ENCODE measurements at regions not wholly inside any gene's neighbourhood (a gene's known extent, or its start where the extent isn't known, plus 50 kb on each side); places are given as distances from the start of the nearest gene placed in this dataset.
A peak's percentile ranks its signal among the peaks of the same experiment; 100 is the strongest.
"Not testable (repeated sequence)": the region's sequence is repeated elsewhere in the genome, so short reads cannot be mapped to it uniquely, and the experiment has no call there.

- peaks cover 11% of the 10 kb centered on the region for H3K4me1 ChIP-seq (ENCODE audit: insufficient read depth, low read length)
- H3K9me3 ChIP-seq (ENCODE audit: insufficient read depth, low read depth, low read length), result no peaks in the 10 kb centered on the region
- 93% methylated on average over 2 of the region's 2 CpGs for WGBS
- H3K27me3 ChIP-seq (ENCODE audit: insufficient read depth, low read length), result no peaks in the 10 kb centered on the region
- no peaks in the 10 kb centered on the region for H3K36me3 ChIP-seq (ENCODE audit: insufficient read depth, low read length)
- H3K9ac ChIP-seq (ENCODE audit: low read depth, low read length), result no peak overlapping the region
- no peak overlapping the region for H3K27ac ChIP-seq (ENCODE audit: low read depth, low read length)
- no peak overlapping the region for H3K4me3 ChIP-seq (ENCODE audit: low read length)
Observed at GRCh38 chr2:150681120-150681804, 193.8 kb upstream of the RND3 start.

- Histone ChIP-seq H3K9me3 (ENCODE audit: insufficient read depth, low read depth, low read length) (no peaks in the 10 kb centered on the region), H3K27ac (ENCODE audit: low read depth, low read length) (no peak overlapping the region), H3K27me3 (ENCODE audit: insufficient read depth, low read length) (no peaks in the 10 kb centered on the region), H3K4me3 (ENCODE audit: low read length) (no peak overlapping the region), H3K9ac (ENCODE audit: low read depth, low read length) (no peak overlapping the region), H3K36me3 (ENCODE audit: insufficient read depth, low read length) (no peaks in the 10 kb centered on the region), H3K4me1 (ENCODE audit: insufficient read depth, low read length) (peaks cover 11% of the 10 kb centered on the region)
- 92% methylated on average over 8 of the region's 8 CpGs for WGBS
Observed at GRCh38 chr2:150679456-150680120, 192.1 kb upstream of the RND3 start.

- H3K4me3 ChIP-seq (ENCODE audit: low read length), result no peak overlapping the region
- WGBS, result 58% methylated on average over 3 of the region's 4 CpGs
- H3K36me3 ChIP-seq (ENCODE audit: insufficient read depth, low read length), result no peaks in the 10 kb centered on the region
- peaks cover 11% of the 10 kb centered on the region for H3K4me1 ChIP-seq (ENCODE audit: insufficient read depth, low read length)
- no peaks in the 10 kb centered on the region for H3K9me3 ChIP-seq (ENCODE audit: insufficient read depth, low read depth, low read length)
- H3K27ac ChIP-seq (ENCODE audit: low read depth, low read length), result peak overlapping the region; percentile 15; the same call in 1 of the 2 replicates
- no peaks in the 10 kb centered on the region for H3K27me3 ChIP-seq (ENCODE audit: insufficient read depth, low read length)
- no peak overlapping the region for H3K9ac ChIP-seq (ENCODE audit: low read depth, low read length)
Observed at GRCh38 chr2:150677551-150677950, 190.1 kb upstream of the RND3 start.

- Histone ChIP-seq H3K4me3 (ENCODE audit: low read length) (no peak overlapping the region), H3K27me3 (ENCODE audit: insufficient read depth, low read length) (no peaks in the 10 kb centered on the region), H3K4me1 (ENCODE audit: insufficient read depth, low read length) (peaks cover 11% of the 10 kb centered on the region), H3K9ac (ENCODE audit: low read depth, low read length) (no peak overlapping the region), H3K9me3 (ENCODE audit: insufficient read depth, low read depth, low read length) (no peaks in the 10 kb centered on the region), H3K36me3 (ENCODE audit: insufficient read depth, low read length) (no peaks in the 10 kb centered on the region), H3K27ac (ENCODE audit: low read depth, low read length) (peak overlapping the region; percentile 15; the same call in 1 of the 2 replicates)
- 87% methylated on average over 3 of the region's 3 CpGs for WGBS
Observed at GRCh38 chr2:150676747-150677383, 189.4 kb upstream of the RND3 start.

- Histone ChIP-seq H3K36me3 (ENCODE audit: insufficient read depth, low read length) (no peaks in the 10 kb centered on the region), H3K9me3 (ENCODE audit: insufficient read depth, low read depth, low read length) (no peaks in the 10 kb centered on the region), H3K4me1 (ENCODE audit: insufficient read depth, low read length) (peaks cover 11% of the 10 kb centered on the region), H3K27ac (ENCODE audit: low read depth, low read length) (no peak overlapping the region), H3K9ac (ENCODE audit: low read depth, low read length) (no peak overlapping the region), H3K27me3 (ENCODE audit: insufficient read depth, low read length) (no peaks in the 10 kb centered on the region), H3K4me3 (ENCODE audit: low read length) (no peak overlapping the region)
- 97% methylated on average over 2 of the region's 2 CpGs for WGBS
Observed at GRCh38 chr2:150675807-150676206, 188.3 kb upstream of the RND3 start.

- no peak overlapping the region for H3K4me3 ChIP-seq (ENCODE audit: low read length)
- peaks cover 11% of the 10 kb centered on the region for H3K4me1 ChIP-seq (ENCODE audit: insufficient read depth, low read length)
- H3K27ac ChIP-seq (ENCODE audit: low read depth, low read length), result no peak overlapping the region
- no peaks in the 10 kb centered on the region for H3K9me3 ChIP-seq (ENCODE audit: insufficient read depth, low read depth, low read length)
- H3K27me3 ChIP-seq (ENCODE audit: insufficient read depth, low read length), result no peaks in the 10 kb centered on the region
- no peaks in the 10 kb centered on the region for H3K36me3 ChIP-seq (ENCODE audit: insufficient read depth, low read length)
- H3K9ac ChIP-seq (ENCODE audit: low read depth, low read length), result no peak overlapping the region
- WGBS, result 68% methylated on average over 2 of the region's 3 CpGs
Observed at GRCh38 chr2:150674283-150674682, 186.8 kb upstream of the RND3 start.

GRCh38 chr2:150672311-150672710, 184.8 kb upstream of the RND3 start:
- H3K27me3 ChIP-seq (ENCODE audit: insufficient read depth, low read length), result no peaks in the 10 kb centered on the region
- H3K27ac ChIP-seq (ENCODE audit: low read depth, low read length), result no peak overlapping the region
- H3K9me3 ChIP-seq (ENCODE audit: insufficient read depth, low read depth, low read length), result no peaks in the 10 kb centered on the region
- H3K9ac ChIP-seq (ENCODE audit: low read depth, low read length), result no peak overlapping the region
- H3K4me3 ChIP-seq (ENCODE audit: low read length), result no peak overlapping the region
- peaks cover 5% of the 10 kb centered on the region for H3K4me1 ChIP-seq (ENCODE audit: insufficient read depth, low read length)
- H3K36me3 ChIP-seq (ENCODE audit: insufficient read depth, low read length), result no peaks in the 10 kb centered on the region
- WGBS, result 98% methylated on average over 2 of the region's 2 CpGs

GRCh38 chr2:150669492-150669891, 182.0 kb upstream of the RND3 start:
- H3K9me3 ChIP-seq (ENCODE audit: insufficient read depth, low read depth, low read length), result no peaks in the 10 kb centered on the region
- H3K27ac ChIP-seq (ENCODE audit: low read depth, low read length), result no peak overlapping the region
- H3K4me3 ChIP-seq (ENCODE audit: low read length), result no peak overlapping the region
- no peaks in the 10 kb centered on the region for H3K27me3 ChIP-seq (ENCODE audit: insufficient read depth, low read length)
- no peak overlapping the region for H3K9ac ChIP-seq (ENCODE audit: low read depth, low read length)
- no peaks in the 10 kb centered on the region for H3K36me3 ChIP-seq (ENCODE audit: insufficient read depth, low read length)
- WGBS, result 85% methylated on average over 2 of the region's 3 CpGs
- H3K4me1 ChIP-seq (ENCODE audit: insufficient read depth, low read length), result no peaks in the 10 kb centered on the region

GRCh38 chr2:150667039-150667438, 179.6 kb upstream of the RND3 start:
- H3K9ac ChIP-seq (ENCODE audit: low read depth, low read length); H3K27ac ChIP-seq (ENCODE audit: low read depth, low read length); H3K4me1 ChIP-seq (ENCODE audit: insufficient read depth, low read length); H3K27me3 ChIP-seq (ENCODE audit: insufficient read depth, low read length); H3K36me3 ChIP-seq (ENCODE audit: insufficient read depth, low read length); H3K4me3 ChIP-seq (ENCODE audit: low read length); H3K9me3 ChIP-seq (ENCODE audit: insufficient read depth, low read depth, low read length): not testable (repeated sequence)

- H3K27ac ChIP-seq (ENCODE audit: low read depth, low read length), result no peak overlapping the region
- no peaks in the 10 kb centered on the region for H3K4me1 ChIP-seq (ENCODE audit: insufficient read depth, low read length)
- H3K9me3 ChIP-seq (ENCODE audit: insufficient read depth, low read depth, low read length), result peaks cover 15% of the 10 kb centered on the region
- no peak overlapping the region for H3K9ac ChIP-seq (ENCODE audit: low read depth, low read length)
- no peaks in the 10 kb centered on the region for H3K27me3 ChIP-seq (ENCODE audit: insufficient read depth, low read length)
- no peaks in the 10 kb centered on the region for H3K36me3 ChIP-seq (ENCODE audit: insufficient read depth, low read length)
- no peak overlapping the region for H3K4me3 ChIP-seq (ENCODE audit: low read length)
- WGBS, result 95% methylated on average over 1 of the region's 1 CpG
Observed at GRCh38 chr2:150663143-150663542, 175.7 kb upstream of the RND3 start.

- WGBS, result 99% methylated on average over 2 of the region's 2 CpGs
- no peak overlapping the region for H3K27ac ChIP-seq (ENCODE audit: low read depth, low read length)
- no peak overlapping the region for H3K4me3 ChIP-seq (ENCODE audit: low read length)
- H3K9ac ChIP-seq (ENCODE audit: low read depth, low read length), result no peak overlapping the region
- H3K9me3 ChIP-seq (ENCODE audit: insufficient read depth, low read depth, low read length), result no peaks in the 10 kb centered on the region; the same call in 1 of the 2 replicates
- H3K27me3 ChIP-seq (ENCODE audit: insufficient read depth, low read length), result no peaks in the 10 kb centered on the region
- H3K4me1 ChIP-seq (ENCODE audit: insufficient read depth, low read length), result no peaks in the 10 kb centered on the region
- H3K36me3 ChIP-seq (ENCODE audit: insufficient read depth, low read length), result no peaks in the 10 kb centered on the region
Observed at GRCh38 chr2:150656002-150656401, 168.5 kb upstream of the RND3 start.

Measured in HUES64 (cell line).